ENCODE measurements at regions not wholly inside any gene's neighbourhood (a gene's known extent, or its start where the extent isn't known, plus 50 kb on each side); places are given as distances from the start of the nearest gene placed in this dataset.
"Not testable (repeated sequence)": the region's sequence is repeated elsewhere in the genome, so short reads cannot be mapped to it uniquely, and the experiment has no call there.

DNA sequence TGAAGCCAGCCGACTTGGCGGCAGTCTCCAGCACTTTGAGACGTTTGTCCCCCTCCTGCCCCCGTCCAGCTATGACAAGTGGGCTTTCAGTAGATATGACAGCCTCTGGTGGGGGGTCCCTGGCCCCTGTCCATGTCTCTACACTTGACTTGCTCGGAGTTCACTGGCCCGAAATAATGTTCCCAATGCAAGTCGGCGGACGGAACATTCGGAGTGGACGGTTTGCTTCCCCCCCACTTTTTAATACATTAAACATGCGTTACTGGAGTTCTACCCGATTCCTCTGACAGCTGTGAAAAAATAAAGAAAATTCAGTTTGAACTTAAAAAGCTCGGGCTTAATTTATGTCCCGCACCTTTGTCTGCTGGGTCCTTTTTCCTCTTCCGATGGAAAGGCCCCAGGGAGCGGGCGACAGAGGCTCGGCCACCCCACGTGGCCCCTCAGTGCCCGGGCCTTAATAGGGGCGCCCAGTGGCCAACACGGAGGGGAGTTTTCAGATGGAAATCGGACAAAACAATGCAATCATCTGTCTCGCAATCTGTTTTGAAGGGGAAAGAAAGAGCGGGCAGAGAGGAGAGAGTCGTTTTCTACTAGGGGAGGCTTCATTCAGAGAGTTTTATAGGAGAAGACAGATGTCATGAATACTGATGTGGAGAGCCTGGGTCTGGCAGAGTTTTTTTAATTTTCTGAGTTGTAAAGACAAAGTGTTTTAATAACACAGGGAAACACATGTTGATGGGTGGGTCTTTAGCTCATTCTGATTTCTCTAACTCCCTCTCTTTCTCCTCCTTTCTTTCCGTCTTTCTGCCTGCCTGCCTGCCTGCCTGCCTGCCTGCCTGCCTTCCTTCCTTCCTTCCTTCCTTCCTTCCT lies 50.2 kb downstream of the SMIM38 start:
- Histone ChIP-seq H3K79me2 (ENCODE audit: control insufficient read depth, low read length) (no peaks in the 10 kb centered on the region), H3K9me2 (replicated peaks; ENCODE audit: control insufficient read depth, low read length) (no peaks in the 10 kb centered on the region), H3K4me1 (ENCODE audit: control insufficient read depth, low read length) (no peaks in the 10 kb centered on the region), H3F3A (ENCODE audit: control insufficient read depth, insufficient read depth) (no peaks in the 10 kb centered on the region), H3K4me3 (ENCODE audit: low read length) (no peak overlapping the region), H3K4me2 (ENCODE audit: low read length) (no peak overlapping the region), H3K27ac (ENCODE audit: low read depth, low read length) (no peak overlapping the region), H4K20me1 (ENCODE audit: control insufficient read depth, insufficient read depth, low read depth, low read length) (no peaks in the 10 kb centered on the region), H3K36me3 (ENCODE audit: control insufficient read depth, low read length) (no peaks in the 10 kb centered on the region), H3K9me3 (ENCODE audit: control insufficient read depth, insufficient read depth, low read length) (no peaks in the 10 kb centered on the region), H3K27me3 (ENCODE audit: control insufficient read depth, low read length) (no peaks in the 10 kb centered on the region)
- TF ChIP-seq EZH2phosphoT487 (IDR thresholded peaks at IDR 0.05; ENCODE audit: borderline replicate concordance, low read length): no peak
- TF ChIP-seq, protein P1, sequence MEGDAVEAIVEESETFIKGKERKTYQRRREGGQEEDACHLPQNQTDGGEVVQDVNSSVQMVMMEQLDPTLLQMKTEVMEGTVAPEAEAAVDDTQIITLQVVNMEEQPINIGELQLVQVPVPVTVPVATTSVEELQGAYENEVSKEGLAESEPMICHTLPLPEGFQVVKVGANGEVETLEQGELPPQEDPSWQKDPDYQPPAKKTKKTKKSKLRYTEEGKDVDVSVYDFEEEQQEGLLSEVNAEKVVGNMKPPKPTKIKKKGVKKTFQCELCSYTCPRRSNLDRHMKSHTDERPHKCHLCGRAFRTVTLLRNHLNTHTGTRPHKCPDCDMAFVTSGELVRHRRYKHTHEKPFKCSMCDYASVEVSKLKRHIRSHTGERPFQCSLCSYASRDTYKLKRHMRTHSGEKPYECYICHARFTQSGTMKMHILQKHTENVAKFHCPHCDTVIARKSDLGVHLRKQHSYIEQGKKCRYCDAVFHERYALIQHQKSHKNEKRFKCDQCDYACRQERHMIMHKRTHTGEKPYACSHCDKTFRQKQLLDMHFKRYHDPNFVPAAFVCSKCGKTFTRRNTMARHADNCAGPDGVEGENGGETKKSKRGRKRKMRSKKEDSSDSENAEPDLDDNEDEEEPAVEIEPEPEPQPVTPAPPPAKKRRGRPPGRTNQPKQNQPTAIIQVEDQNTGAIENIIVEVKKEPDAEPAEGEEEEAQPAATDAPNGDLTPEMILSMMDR (IDR thresholded peaks at IDR 0.05; ENCODE audit: low read depth, low read length, poor library complexity, severe bottlenecking): no peak

DNA sequence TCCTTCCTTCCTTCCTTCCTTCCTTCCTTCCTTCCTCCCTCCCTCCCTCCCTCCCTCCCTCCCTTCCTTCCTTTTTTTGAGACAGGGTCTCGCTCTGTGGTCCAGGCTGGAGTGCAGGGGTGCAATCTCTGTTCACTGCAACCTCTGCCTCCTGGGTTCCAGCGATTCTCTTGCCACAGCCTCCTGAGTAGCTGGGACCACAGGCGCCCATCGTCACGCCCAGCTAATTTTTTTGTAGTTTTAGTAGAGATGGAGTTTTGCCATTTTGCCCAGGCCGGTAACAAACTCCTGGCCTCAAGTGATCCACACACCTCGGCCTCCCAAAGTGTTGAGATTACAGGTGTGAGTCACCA lies 50.9 kb downstream of the SMIM38 start:
- H3K9me3 ChIP-seq (ENCODE audit: control insufficient read depth, insufficient read depth, low read length); H3K79me2 ChIP-seq (ENCODE audit: control insufficient read depth, low read length); H4K20me1 ChIP-seq (ENCODE audit: control insufficient read depth, insufficient read depth, low read depth, low read length); H3K4me3 ChIP-seq (ENCODE audit: low read length); H3K27ac ChIP-seq (ENCODE audit: low read depth, low read length); H3K4me1 ChIP-seq (ENCODE audit: control insufficient read depth, low read length); H3K9me2 ChIP-seq (replicated peaks; ENCODE audit: control insufficient read depth, low read length); H3K36me3 ChIP-seq (ENCODE audit: control insufficient read depth, low read length); H3F3A ChIP-seq (ENCODE audit: control insufficient read depth, insufficient read depth); H3K4me2 ChIP-seq (ENCODE audit: low read length); H3K27me3 ChIP-seq (ENCODE audit: control insufficient read depth, low read length): not testable (repeated sequence)

DNA sequence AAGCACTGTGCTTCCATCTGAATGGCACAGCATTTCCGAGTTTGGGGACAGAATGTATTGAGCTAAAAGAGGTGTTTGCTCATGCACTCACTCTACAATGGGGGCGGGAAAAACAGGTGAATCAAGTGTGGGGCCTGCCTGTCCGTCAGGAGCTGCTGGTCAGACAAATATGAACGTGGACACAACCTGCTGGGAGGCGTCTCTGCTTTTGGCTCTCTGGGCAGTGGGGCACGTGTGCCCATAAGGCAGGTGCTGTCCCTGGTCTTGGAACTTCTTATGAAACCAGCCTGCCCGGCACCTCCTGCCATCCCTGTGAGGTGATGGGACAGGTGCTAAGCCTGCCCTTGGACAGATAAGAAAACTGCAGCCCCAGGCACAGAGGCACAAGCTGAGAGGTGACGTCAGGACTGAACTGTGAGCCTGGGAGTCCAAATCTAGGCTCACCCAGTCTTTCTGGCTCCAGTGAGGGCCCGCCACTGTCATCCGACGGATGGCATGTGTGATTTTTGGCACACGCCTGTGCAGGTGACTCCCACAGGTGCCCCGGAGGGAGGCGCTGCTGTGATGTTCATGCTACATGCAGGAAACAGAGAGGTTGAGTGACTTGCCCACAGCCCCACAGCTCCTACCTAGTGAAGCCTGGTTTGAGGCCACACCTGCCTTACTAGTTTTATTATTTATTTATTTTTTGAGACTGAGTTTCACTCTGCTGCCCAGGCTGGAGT lies 51.6 kb downstream of the SMIM38 start:
- TF ChIP-seq, protein P1 (IDR thresholded peaks at IDR 0.05; ENCODE audit: low read depth, low read length, poor library complexity, severe bottlenecking): no peak
- no peak for TF ChIP-seq EZH2phosphoT487 (IDR thresholded peaks at IDR 0.05; ENCODE audit: borderline replicate concordance, low read length)
- Histone ChIP-seq H3K4me1 (ENCODE audit: control insufficient read depth, low read length) (no peaks in the 10 kb centered on the region), H3K79me2 (ENCODE audit: control insufficient read depth, low read length) (no peaks in the 10 kb centered on the region), H3K27me3 (ENCODE audit: control insufficient read depth, low read length) (no peaks in the 10 kb centered on the region), H3K4me3 (ENCODE audit: low read length) (no peak overlapping the region), H3F3A (ENCODE audit: control insufficient read depth, insufficient read depth) (no peaks in the 10 kb centered on the region), H3K9me3 (ENCODE audit: control insufficient read depth, insufficient read depth, low read length) (no peaks in the 10 kb centered on the region), H3K27ac (ENCODE audit: low read depth, low read length) (no peak overlapping the region), H3K36me3 (ENCODE audit: control insufficient read depth, low read length) (no peaks in the 10 kb centered on the region), H3K9me2 (replicated peaks; ENCODE audit: control insufficient read depth, low read length) (no peaks in the 10 kb centered on the region), H3K4me2 (ENCODE audit: low read length) (no peak overlapping the region), H4K20me1 (ENCODE audit: control insufficient read depth, insufficient read depth, low read depth, low read length) (no peaks in the 10 kb centered on the region)
